Esophagus muscularis mucosa (tissue), 2 donors: ENCODE measurements at regions not wholly inside any gene's neighbourhood (a gene's known extent, or its start where the extent isn't known, plus 50 kb on each side); places are given as distances from the start of the nearest gene placed in this dataset.

Experiments used
- EP300 ChIP-seq: sonication (generic); formaldehyde crosslinking; IDR thresholded peaks from one replicate; pipeline ENCODE4 v1.6.1; 2017; ENCODE audit warnings: antibody characterized with exemption
- POLR2A ChIP-seq: fragments of 450-650 bp; IDR thresholded peaks from one replicate; pipeline ENCODE4 v1.6.1; 2017; ENCODE audit warnings: antibody characterized with exemption, moderate library complexity, mild to moderate bottlenecking, low read depth

- no peak for TF ChIP-seq POLR2A
- TF ChIP-seq EP300, result no peak
These were observed 436.7 kb downstream of the KIF2B start for GRCh38 chr17:54259476-54259875.
